GM23338 (cell line): ENCODE measurements at regions not wholly inside any gene's neighbourhood (a gene's known extent, or its start where the extent isn't known, plus 50 kb on each side); places are given as distances from the start of the nearest gene placed in this dataset.

ENCODE experiments used
- ATAC-seq: fragments of 200-7000 bp; cut with Tn5 transposase; 3 replicates; pipeline ENCODE4 v1.9.1; 2020
- DNase-seq: peaks from one replicate; pipeline ENCODE4 v3.0.0-alpha.2; 2015; ENCODE audit warnings: low spot score
- H2AFZ ChIP-seq: fragments of 200-600 bp; sonication (generic); 2 replicates; pipeline ENCODE4 v1.8.0; 2016; ENCODE audit warnings: antibody characterized with exemption, mild to moderate bottlenecking, moderate library complexity
- H3F3A ChIP-seq: fragments of 200-600 bp; sonication (generic); replicated peaks from 2 replicates; pipeline ENCODE4 v1.8.0; 2017; ENCODE audit warnings: antibody characterized with exemption, mixed run types, low read depth
- H3K27ac ChIP-seq: fragments of 200-600 bp; sonication (generic); 2 replicates; pipeline ENCODE4 v1.6.1; 2016; ENCODE audit warnings: low read depth
- H3K27me3 ChIP-seq: fragments of 200-600 bp; sonication (generic); 2 replicates; pipeline ENCODE4 v1.8.0; 2016; ENCODE audit warnings: mild to moderate bottlenecking, mixed run types, moderate library complexity; ENCODE audit not compliant: insufficient read depth
- H3K36me3 ChIP-seq: fragments of 200-600 bp; sonication (generic); 2 replicates; pipeline ENCODE4 v1.8.0; 2016; ENCODE audit warnings: mild to moderate bottlenecking; ENCODE audit not compliant: insufficient read depth
- H3K4me1 ChIP-seq: fragments of 200-600 bp; sonication (generic); 2 replicates; pipeline ENCODE4 v1.8.0; 2016; ENCODE audit warnings: mild to moderate bottlenecking, moderate library complexity; ENCODE audit not compliant: insufficient read depth
- H3K4me2 ChIP-seq: fragments of 200-600 bp; sonication (generic); 2 replicates; pipeline ENCODE4 v1.7.1; 2017; ENCODE audit warnings: mixed run types
- H3K4me3 ChIP-seq: fragments of 200-600 bp; sonication (generic); 2 replicates; pipeline ENCODE4 v1.6.1; 2016; ENCODE audit warnings: mixed run types
- H3K79me2 ChIP-seq: fragments of 200-600 bp; sonication (generic); replicated peaks from 2 replicates; pipeline ENCODE4 v1.8.0; 2017; ENCODE audit warnings: mild to moderate bottlenecking; ENCODE audit not compliant: insufficient read depth
- H3K9me2 ChIP-seq: fragments of 200-600 bp; sonication (generic); 2 replicates; pipeline ENCODE4 v1.8.0; 2017; ENCODE audit not compliant: insufficient read depth
- H4K20me1 ChIP-seq: fragments of 200-600 bp; sonication (generic); replicated peaks from 2 replicates; pipeline ENCODE4 v1.8.0; 2017; ENCODE audit warnings: mild to moderate bottlenecking; ENCODE audit not compliant: insufficient read depth
- H3K27ac Mint-ChIP-seq: 2 replicates; pipeline ENCODE4 v1.8.0; 2020; ENCODE audit warnings: inconsistent platforms, mild to moderate bottlenecking, moderate library complexity, mixed read lengths
- H3K27me3 Mint-ChIP-seq: 3 replicates; pipeline ENCODE4 v1.8.0; 2022; ENCODE audit warnings: low read depth, mild to moderate bottlenecking, moderate library complexity, mixed read lengths, inconsistent platforms; ENCODE audit not compliant: insufficient read depth, poor library complexity
- H3K36me3 Mint-ChIP-seq: 3 replicates; pipeline ENCODE4 v1.8.0; 2021; ENCODE audit warnings: low read depth, mild to moderate bottlenecking, inconsistent platforms, moderate library complexity, mixed read lengths
- H3K4me1 Mint-ChIP-seq: 3 replicates; pipeline ENCODE4 v1.8.0; 2020; ENCODE audit warnings: mild to moderate bottlenecking, inconsistent platforms, mixed read lengths
- H3K4me3 Mint-ChIP-seq: 3 replicates; pipeline ENCODE4 v1.8.0; 2021; ENCODE audit warnings: moderate library complexity, mild to moderate bottlenecking, inconsistent platforms, mixed read lengths
- H3K9me3 Mint-ChIP-seq: 3 replicates; pipeline ENCODE4 v1.8.0; 2020; ENCODE audit warnings: moderate library complexity, mild to moderate bottlenecking, inconsistent platforms, mixed read lengths
- CREB1 ChIP-seq: fragments of 250-450 bp; sonication (Bioruptor Pico); IDR thresholded peaks from 2 replicates; pipeline ENCODE4 v1.5.0; 2020; ENCODE audit warnings: low read depth, mild to moderate bottlenecking, moderate library complexity
- CTCF ChIP-seq, 2 experiments: fragments of 200-600 bp in 1 of 2; sonication (generic) in 1 of 2; conservative IDR thresholded peaks; 2 replicates each; pipeline versions ENCODE4 v1.5.1 to v1.6.1; 2016 to 2017; ENCODE audit warnings: antibody characterized with exemption in 2 of 2, low read depth in 2 of 2, mild to moderate bottlenecking in 2 of 2, moderate library complexity in 1 of 2
- ETS1 ChIP-seq: IDR thresholded peaks from 2 replicates; pipeline ENCODE4 v1.6.1; 2016; ENCODE audit warnings: antibody characterized with exemption
- EZH2 ChIP-seq: fragments of 200-600 bp; sonication (generic); IDR thresholded peaks from one replicate; pipeline ENCODE4 v1.8.0; 2017; ENCODE audit warnings: antibody characterized with exemption, mild to moderate bottlenecking, low read depth; ENCODE audit not compliant: unreplicated experiment
- EZH2phosphoT487 ChIP-seq: fragments of 200-600 bp; sonication (generic); IDR thresholded peaks from one replicate; pipeline ENCODE4 v1.8.1; 2018; ENCODE audit warnings: antibody characterized with exemption; ENCODE audit not compliant: unreplicated experiment
- NANOG ChIP-seq: IDR thresholded peaks from 2 replicates; pipeline ENCODE4 v1.6.1; 2016; ENCODE audit warnings: antibody characterized with exemption, borderline replicate concordance
- POLR2AphosphoS5 ChIP-seq: IDR thresholded peaks from 2 replicates; pipeline ENCODE4 v1.6.1; 2016; ENCODE audit warnings: antibody characterized with exemption, low read depth
- REST ChIP-seq: IDR thresholded peaks from one replicate; pipeline ENCODE4 v1.6.1; 2018; ENCODE audit warnings: antibody characterized with exemption; ENCODE audit not compliant: unreplicated experiment
- ZNF114 ChIP-seq: fragments of 250-450 bp; sonication (Bioruptor Pico); IDR thresholded peaks from 2 replicates; pipeline ENCODE4 v1.5.0; 2020; ENCODE audit warnings: mild to moderate bottlenecking, moderate library complexity

GRCh38 chr6:1044040-1044836, 267.7 kb upstream of the FOXQ1 start (continued):
- no peak for TF ChIP-seq REST
- TF ChIP-seq NANOG, result no peak

- H3K27ac Mint-ChIP-seq, result no peak overlapping the region
- H3F3A ChIP-seq, result no peaks in the 10 kb centered on the region
- TF ChIP-seq EZH2 (no peak), CTCF (conservative IDR thresholded peaks at IDR 0.05; ENCODE audit: low read depth in 2 of 2) (no peak), ZNF114 (CRISPR knock-in tag) (no peak), CREB1 (CRISPR knock-in tag) (no peak), POLR2AphosphoS5 (no peak), REST (no peak), EZH2phosphoT487 (no peak), ETS1 (no peak), NANOG (no peak)
These were observed 268.5 kb upstream of the FOXQ1 start for GRCh38 chr6:1043458-1043836.

More at GRCh38 chr6:1043458-1043836, 268.5 kb upstream of the FOXQ1 start:
- H3K9me3 Mint-ChIP-seq, result no peaks in the 10 kb centered on the region
- no peak overlapping the region for H3K27ac ChIP-seq
- no peaks in the 10 kb centered on the region for H3K36me3 ChIP-seq
- H3K79me2 ChIP-seq, result no peaks in the 10 kb centered on the region
- H3K4me1 Mint-ChIP-seq, result no peaks in the 10 kb centered on the region; the same call in 2 of the 3 replicates
- peaks cover 1% of the 10 kb centered on the region for H3K27me3 Mint-ChIP-seq
- H2AFZ ChIP-seq, result no peak overlapping the region
- H4K20me1 ChIP-seq, result no peaks in the 10 kb centered on the region
- no peaks in the 10 kb centered on the region for H3K27me3 ChIP-seq
- ATAC-seq, result no peak
- no peak overlapping the region for H3K4me3 ChIP-seq
- no peak overlapping the region for H3K4me2 ChIP-seq
- H3K4me1 ChIP-seq, result no peaks in the 10 kb centered on the region
- no peak overlapping the region for H3K4me3 Mint-ChIP-seq
- no peaks in the 10 kb centered on the region for H3K9me2 ChIP-seq
- DNase-seq, result no peak
- H3K36me3 Mint-ChIP-seq, result no peaks in the 10 kb centered on the region
